ENCODE measurements at regions not wholly inside any gene's neighbourhood (a gene's known extent, or its start where the extent isn't known, plus 50 kb on each side); places are given as distances from the start of the nearest gene placed in this dataset.

GRCh38 chr6:165751486-165751885, 88.4 kb upstream of the PDE10A start:
- TF ChIP-seq EZH2 (IDR thresholded peaks at IDR 0.05; ENCODE audit: borderline replicate concordance, low read depth, low read length, severe bottlenecking): no peak
- no peak for TF ChIP-seq POLR2A (IDR thresholded peaks at IDR 0.05; ENCODE audit: low read depth, low read length)
- no peak for TF ChIP-seq CTCF (IDR thresholded peaks at IDR 0.05; ENCODE audit: extremely low read depth in 1 of 2, insufficient read depth in 1 of 2, low read depth in 1 of 2, low read length in 2 of 2)
- TF ChIP-seq POLR2AphosphoS5 (IDR thresholded peaks at IDR 0.05; ENCODE audit: insufficient read depth, low read depth, low read length): no peak

Data from endothelial cell of umbilical vein (primary cell).